Mucosa of gallbladder (tissue), 1 donor: ENCODE measurements at regions not wholly inside any gene's neighbourhood (a gene's known extent, or its start where the extent isn't known, plus 50 kb on each side); places are given as distances from the start of the nearest gene placed in this dataset.
"Not testable (repeated sequence)": the region's sequence is repeated elsewhere in the genome, so short reads cannot be mapped to it uniquely, and the experiment has no call there.

ENCODE experiments used
- DNase-seq: peaks from one replicate; pipeline ENCODE4 v3.0.0-alpha.2; 2020; ENCODE audit warnings: low spot score
- donor health status: DM: no; HTN: no; CAD: no.

- DNase-seq: no peak
Observed at GRCh38 chr1:81220614-81221071, 580.1 kb upstream of the ADGRL2 start.

- DNase-seq: no peak
Observed at GRCh38 chr1:81217058-81217457, 583.7 kb upstream of the ADGRL2 start.

- no peak for DNase-seq
Observed at GRCh38 chr1:81213279-81213678, 587.5 kb upstream of the ADGRL2 start.

- DNase-seq: no peak
Observed at GRCh38 chr1:81209461-81209860, 591.3 kb upstream of the ADGRL2 start.

GRCh38 chr1:81208441-81208840 is 592.3 kb upstream of the ADGRL2 start:
- no peak for DNase-seq

- no peak for DNase-seq
Observed at GRCh38 chr1:81205956-81206355, 594.8 kb upstream of the ADGRL2 start.

GRCh38 chr1:81201779-81202178 is 599.0 kb upstream of the ADGRL2 start:
- no peak for DNase-seq

GRCh38 chr1:81197591-81197990 is 603.1 kb upstream of the ADGRL2 start:
- DNase-seq: no peak

- DNase-seq: no peak
Observed at GRCh38 chr1:81192647-81193642, 607.8 kb upstream of the ADGRL2 start.

GRCh38 chr1:81190003-81190402 is 610.7 kb upstream of the ADGRL2 start:
- no peak for DNase-seq

- DNase-seq: no peak
Observed at GRCh38 chr1:81187635-81188034, 613.1 kb upstream of the ADGRL2 start.

GRCh38 chr1:81186261-81186660 is 614.5 kb upstream of the ADGRL2 start:
- DNase-seq: no peak

GRCh38 chr1:81183553-81183952 is 617.2 kb upstream of the ADGRL2 start:
- DNase-seq: no peak

- DNase-seq: no peak
Observed at GRCh38 chr1:81183051-81183450, 617.7 kb upstream of the ADGRL2 start.

GRCh38 chr1:81179242-81179641 is 621.5 kb upstream of the ADGRL2 start:
- DNase-seq: no peak

- DNase-seq: not testable (repeated sequence)
Observed at GRCh38 chr1:81178431-81179093, 622.2 kb upstream of the ADGRL2 start.

GRCh38 chr1:81174811-81175476 is 625.8 kb upstream of the ADGRL2 start:
- DNase-seq: no peak

GRCh38 chr1:81174052-81174451 is 626.7 kb upstream of the ADGRL2 start:
- DNase-seq: no peak

- DNase-seq: no peak
Observed at GRCh38 chr1:81172483-81172882, 628.3 kb upstream of the ADGRL2 start.

- no peak for DNase-seq
Observed at GRCh38 chr1:81170721-81171120, 630.0 kb upstream of the ADGRL2 start.

- no peak for DNase-seq
Observed at GRCh38 chr1:81165963-81166362, 634.8 kb upstream of the ADGRL2 start.

GRCh38 chr1:81160696-81161095 is 640.0 kb upstream of the ADGRL2 start:
- DNase-seq: no peak
